AG04449 (cell line): ENCODE measurements at regions not wholly inside any gene's neighbourhood (a gene's known extent, or its start where the extent isn't known, plus 50 kb on each side); places are given as distances from the start of the nearest gene placed in this dataset.

Source experiments
- CTCF ChIA-PET: fragments of 350-600 bp; formaldehyde crosslinking; extraction: SDS; loops from one replicate; lab custom pipeline; 2021; ENCODE audit warnings: antibody characterized with exemption; lab: Yijun Ruan, JAX
- POLR2A ChIA-PET: fragments of 400-600, 350-600 bp; formaldehyde crosslinking; extraction: SDS; loops from one replicate; lab custom pipeline; 2020; ENCODE audit warnings: antibody characterized with exemption, inconsistent platforms; lab: Yijun Ruan, JAX
- DNase-seq: peaks from one replicate; pipeline ENCODE4 v3.0.0-alpha.2; 2010; ENCODE audit warnings: low read depth, low spot score
- H3K4me3 ChIP-seq: 2 replicates; pipeline ENCODE4 v1.5.1; 2011; ENCODE audit warnings: low read depth, mild to moderate bottlenecking, control low read depth, low read length
- TF ChIP-seq, protein P1 (sequence below): IDR thresholded peaks from one replicate; pipeline ENCODE4 v1.5.1; 2011; ENCODE audit warnings: mild to moderate bottlenecking, moderate library complexity, low read length, control low read depth, inconsistent platforms; ENCODE audit not compliant: insufficient read depth; ENCODE audit errors: missing control alignments

DNA sequence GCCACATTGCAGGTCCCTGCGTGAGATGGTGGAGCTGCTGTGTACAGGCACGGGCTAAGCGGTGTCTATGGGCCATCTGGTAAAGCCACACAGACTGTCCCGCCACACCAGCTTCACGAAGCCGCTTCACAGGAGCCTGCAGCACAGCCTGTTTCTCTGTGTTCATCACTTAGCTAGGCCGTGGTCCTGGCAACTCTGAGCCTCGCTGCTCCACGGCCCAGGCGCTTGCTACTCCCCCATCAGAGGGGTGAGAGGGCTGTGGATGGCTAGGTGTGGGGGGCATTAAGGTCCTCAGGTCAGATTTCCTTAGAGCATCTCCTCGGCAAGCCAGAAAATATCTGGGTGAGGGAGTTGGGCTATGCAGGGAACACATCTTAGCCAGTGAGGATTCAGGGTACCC, 225.7 kb downstream of the GLI2 start:
- no peak for DNase-seq
- CTCF ChIA-PET: interaction anchor here (1.3 kb wide), 1 partner anchor 16 kb away, joined by 3 read pairs; no protein-coding TSS in a partner anchor
- POLR2A ChIA-PET: no interaction called here
- no peak overlapping the region for H3K4me3 ChIP-seq
- TF ChIP-seq, protein P1, sequence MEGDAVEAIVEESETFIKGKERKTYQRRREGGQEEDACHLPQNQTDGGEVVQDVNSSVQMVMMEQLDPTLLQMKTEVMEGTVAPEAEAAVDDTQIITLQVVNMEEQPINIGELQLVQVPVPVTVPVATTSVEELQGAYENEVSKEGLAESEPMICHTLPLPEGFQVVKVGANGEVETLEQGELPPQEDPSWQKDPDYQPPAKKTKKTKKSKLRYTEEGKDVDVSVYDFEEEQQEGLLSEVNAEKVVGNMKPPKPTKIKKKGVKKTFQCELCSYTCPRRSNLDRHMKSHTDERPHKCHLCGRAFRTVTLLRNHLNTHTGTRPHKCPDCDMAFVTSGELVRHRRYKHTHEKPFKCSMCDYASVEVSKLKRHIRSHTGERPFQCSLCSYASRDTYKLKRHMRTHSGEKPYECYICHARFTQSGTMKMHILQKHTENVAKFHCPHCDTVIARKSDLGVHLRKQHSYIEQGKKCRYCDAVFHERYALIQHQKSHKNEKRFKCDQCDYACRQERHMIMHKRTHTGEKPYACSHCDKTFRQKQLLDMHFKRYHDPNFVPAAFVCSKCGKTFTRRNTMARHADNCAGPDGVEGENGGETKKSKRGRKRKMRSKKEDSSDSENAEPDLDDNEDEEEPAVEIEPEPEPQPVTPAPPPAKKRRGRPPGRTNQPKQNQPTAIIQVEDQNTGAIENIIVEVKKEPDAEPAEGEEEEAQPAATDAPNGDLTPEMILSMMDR: no peak

DNA sequence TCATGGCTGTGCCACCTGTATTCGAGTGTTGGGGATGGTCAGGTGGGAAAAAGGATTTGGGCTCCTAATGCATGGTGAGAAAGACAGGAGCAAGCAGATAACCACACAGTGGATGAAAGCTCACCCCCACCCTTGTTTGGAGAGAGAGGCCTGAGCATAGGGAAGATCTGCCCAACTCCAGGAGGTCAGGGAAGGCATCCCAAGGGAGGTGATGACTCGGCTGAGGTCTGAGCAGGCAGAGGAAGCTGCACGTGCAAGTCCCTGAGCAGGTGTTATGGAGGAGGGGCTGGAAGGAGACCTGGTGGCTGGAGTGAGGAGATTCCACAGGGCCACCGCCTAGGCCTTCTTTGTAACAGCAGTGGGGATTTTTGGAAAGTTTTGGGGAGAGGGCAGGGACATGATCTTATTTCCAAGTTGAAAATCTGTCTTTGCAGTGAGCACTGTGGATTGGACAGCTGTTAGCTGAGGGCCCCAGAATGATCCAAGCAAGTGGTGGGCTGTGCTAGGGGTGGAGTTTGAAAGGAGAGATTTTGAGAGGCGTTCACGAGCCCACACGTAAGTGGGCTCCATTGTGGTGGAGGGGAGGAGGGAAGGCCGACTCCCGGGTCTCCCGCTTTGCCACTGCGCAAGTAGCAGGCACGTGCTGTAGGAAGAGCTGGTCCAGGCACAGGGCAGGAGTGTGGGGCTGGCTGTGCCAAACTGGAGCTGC, 228.5 kb downstream of the GLI2 start:
- CTCF ChIA-PET: interaction anchor here (0.8 to 1.2 kb wide), 5 partner anchors 10 to 270 kb away, joined by 3 read pairs; no protein-coding TSS in a partner anchor
- TF ChIP-seq, protein P1: no peak
- no peak overlapping the region for H3K4me3 ChIP-seq
- POLR2A ChIA-PET: no interaction called here
- no peak for DNase-seq

DNA sequence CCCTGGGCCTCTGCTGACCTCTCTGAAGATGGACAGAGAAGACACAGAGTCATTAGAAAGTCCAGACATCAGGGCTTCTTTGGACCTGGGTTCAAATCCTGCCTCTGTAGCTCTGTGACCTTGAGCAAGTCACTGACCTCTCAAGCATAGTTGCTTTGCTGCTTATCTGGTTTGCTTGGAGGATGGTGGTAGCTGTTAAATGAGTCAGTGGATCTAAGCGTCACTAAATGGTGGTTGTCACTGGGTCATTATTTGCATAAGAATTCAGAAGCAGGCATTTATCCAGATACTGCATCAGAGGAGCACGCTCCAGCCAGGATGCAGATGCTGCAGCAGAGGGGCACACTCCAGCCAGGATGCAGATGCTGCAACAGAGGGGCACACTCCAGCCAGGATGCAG, 229.2 kb downstream of the GLI2 start:
- H3K4me3 ChIP-seq: no peak overlapping the region
- TF ChIP-seq, protein P1: no peak
- ChIA-PET CTCF (interaction anchor here (0.8 to 1.2 kb wide), 4 partner anchors 17 to 271 kb away, joined by 3 read pairs; no protein-coding TSS in a partner anchor), POLR2A (no interaction called here)
- peak; percentile 38 for DNase-seq

DNA sequence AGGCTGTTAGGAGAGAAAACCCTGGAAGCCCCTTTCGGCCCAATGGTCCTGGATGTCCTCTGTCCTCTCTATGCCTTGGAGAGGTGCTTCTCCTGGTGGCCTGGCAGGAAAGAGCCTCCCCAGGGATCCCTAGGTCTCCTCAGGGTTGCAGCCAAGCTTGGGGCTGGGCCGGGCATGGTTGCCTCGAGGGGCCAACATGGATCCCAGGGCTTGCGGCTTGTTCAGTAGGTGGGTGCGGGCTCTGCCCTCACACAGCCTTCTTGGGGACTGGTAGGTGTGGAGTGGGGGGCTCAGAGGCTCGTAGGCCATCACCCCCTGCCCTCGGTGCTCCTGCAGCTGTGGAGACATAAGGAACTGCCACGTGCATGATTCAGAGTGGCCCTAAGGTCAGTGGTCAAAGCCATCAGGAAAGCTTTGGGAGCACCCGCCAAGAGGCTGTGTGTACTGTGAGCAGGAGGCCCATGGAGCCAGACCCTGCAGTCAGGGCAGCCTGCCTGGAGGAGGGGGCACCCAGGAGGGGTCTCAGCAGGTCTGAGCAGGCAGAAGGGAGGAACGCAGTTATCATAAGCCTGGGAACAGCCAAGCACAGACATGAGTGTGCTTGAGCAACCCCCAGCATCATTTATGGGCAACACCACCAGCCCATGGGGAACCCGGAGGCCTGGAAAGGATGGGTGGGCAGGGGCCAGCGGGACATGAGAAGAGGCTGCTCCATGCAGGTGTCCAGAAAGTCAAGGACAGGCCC, 231.0 kb downstream of the GLI2 start:
- TF ChIP-seq, protein P1: no peak
- H3K4me3 ChIP-seq: no peak overlapping the region
- DNase-seq: no peak
- CTCF ChIA-PET: interaction anchor here (0.8 to 1.4 kb wide), 3 partner anchors 18 to 271 kb away, joined by 3 to 6 read pairs (median 4); no protein-coding TSS in a partner anchor
- POLR2A ChIA-PET: interaction anchor here (1.0 kb wide), 1 partner anchor 14 kb away, joined by 3 read pairs; no protein-coding TSS in a partner anchor

DNA sequence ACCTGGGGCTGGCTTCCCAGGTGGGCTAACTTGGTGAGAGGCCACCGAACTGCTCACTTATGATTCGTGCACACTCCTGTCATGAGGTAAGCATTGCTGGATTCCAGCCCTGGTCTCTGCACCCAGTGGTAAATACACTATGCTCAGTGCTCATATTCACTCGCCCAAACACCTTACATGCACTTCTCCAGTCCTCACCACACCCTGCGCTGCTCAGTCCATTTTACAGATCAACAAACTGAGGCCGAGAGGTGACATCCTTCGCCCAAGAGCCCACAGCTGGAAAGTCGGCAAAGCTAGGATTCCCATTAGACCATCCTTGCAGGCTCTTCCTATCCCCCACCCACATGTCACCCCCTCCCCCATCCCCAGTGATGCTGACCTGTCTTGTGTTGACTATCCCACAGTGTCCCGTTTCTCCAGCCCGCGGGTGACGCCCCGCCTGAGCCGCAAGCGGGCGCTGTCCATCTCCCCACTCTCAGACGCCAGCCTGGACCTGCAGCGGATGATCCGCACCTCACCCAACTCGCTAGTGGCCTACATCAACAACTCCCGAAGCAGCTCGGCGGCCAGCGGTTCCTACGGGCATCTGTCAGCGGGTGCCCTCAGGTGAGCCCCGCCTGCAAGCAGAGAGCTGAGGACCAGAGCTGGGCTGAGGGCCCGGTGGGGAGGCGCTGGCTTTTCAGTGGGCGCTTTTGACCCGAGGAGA, 232.8 kb downstream of the GLI2 start:
- TF ChIP-seq, protein P1: no peak
- no peak for DNase-seq
- ChIA-PET CTCF (no interaction called here), POLR2A (no interaction called here)
- H3K4me3 ChIP-seq: no peak overlapping the region
